Esophagus squamous epithelium (tissue), 4 donors: ENCODE measurements at regions not wholly inside any gene's neighbourhood (a gene's known extent, or its start where the extent isn't known, plus 50 kb on each side); places are given as distances from the start of the nearest gene placed in this dataset.

Source experiments
- CTCF ChIP-seq, 6 experiments: fragments of 450-650 bp in 4 of 6; fragments of 200-600 bp in 2 of 6; sonication (generic) in 2 of 6; IDR thresholded peaks; one replicate each; pipeline ENCODE4 v1.5.1; 2016 to 2019; ENCODE audit warnings: antibody characterized with exemption in 6 of 6, mild to moderate bottlenecking in 4 of 6, moderate library complexity in 4 of 6
- POLR2A ChIP-seq, 4 donors: fragments of 450-650 bp; IDR thresholded peaks; one replicate each; pipeline ENCODE4 v1.6.1; 2017; ENCODE audit warnings: antibody characterized with exemption in 4 of 4, mild to moderate bottlenecking in 4 of 4, moderate library complexity in 3 of 4

DNA sequence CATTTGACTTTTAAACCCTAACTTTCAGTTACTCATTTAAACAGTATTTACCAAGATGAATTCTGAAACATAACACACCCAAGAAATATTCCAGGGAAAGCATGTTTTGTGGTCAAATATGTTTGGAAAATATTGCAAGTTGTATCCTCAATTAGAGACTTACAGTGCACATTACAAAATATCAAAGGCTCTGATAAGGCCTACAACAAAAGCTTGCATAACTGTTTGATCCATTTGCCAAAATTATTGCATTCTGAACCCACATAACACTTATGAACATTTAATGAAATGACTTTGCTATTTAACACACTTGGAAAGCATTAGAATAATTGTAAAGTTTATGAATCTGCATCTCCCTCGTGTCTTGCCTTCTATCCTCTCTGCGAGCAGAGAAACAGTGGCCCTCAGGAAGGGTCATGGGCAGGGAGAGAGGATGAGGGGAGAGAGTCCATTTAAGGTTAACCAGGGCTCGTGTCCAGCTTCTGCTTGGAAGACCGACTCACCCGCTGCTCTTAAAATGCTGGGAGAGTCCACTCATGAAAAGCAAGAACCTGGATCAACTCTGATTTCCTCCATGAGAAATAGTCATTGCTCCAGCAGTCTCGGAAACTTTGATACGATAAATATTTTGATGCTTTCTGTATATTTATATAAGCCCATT, 408.2 kb upstream of the ZMIZ1 start:
- TF ChIP-seq CTCF (IDR thresholded peaks at IDR 0.05) (no peak), POLR2A (IDR thresholded peaks at IDR 0.05) (no peak)
